SK-N-SH treated with all-trans-retinoic acid at 6 μM for 48 hours (cell line): ENCODE measurements at regions not wholly inside any gene's neighbourhood (a gene's known extent, or its start where the extent isn't known, plus 50 kb on each side); places are given as distances from the start of the nearest gene placed in this dataset.

Source experiments
- ATAC-seq: fragments of 200-7000 bp; cut with Tn5 transposase; 3 replicates; pipeline ENCODE4 v1.9.1; 2020; ENCODE audit warnings: mild to moderate bottlenecking, moderate library complexity
- BACH2 ChIP-seq: fragments of 250-450 bp; sonication (Bioruptor Pico); IDR thresholded peaks from 2 replicates; pipeline ENCODE4 v1.9.0; 2021; ENCODE audit warnings: mild to moderate bottlenecking, borderline replicate concordance
- CREB5 ChIP-seq: fragments of 250-450 bp; sonication (Bioruptor Pico); IDR thresholded peaks from 2 replicates; pipeline ENCODE4 v1.5.1; 2020; ENCODE audit warnings: low read depth, mild to moderate bottlenecking, moderate library complexity
- CSRNP3 ChIP-seq: fragments of 250-450 bp; sonication (Bioruptor Pico); IDR thresholded peaks from 2 replicates; pipeline ENCODE4 v1.5.1; 2021; ENCODE audit warnings: mild to moderate bottlenecking, moderate library complexity
- ESRRG ChIP-seq: fragments of 250-450 bp; sonication (Bioruptor Pico); IDR thresholded peaks from 2 replicates; pipeline ENCODE4 v1.6.1; 2021; ENCODE audit warnings: mild to moderate bottlenecking
- OSR1 ChIP-seq: fragments of 250-450 bp; sonication (Bioruptor Pico); IDR thresholded peaks from 2 replicates; pipeline ENCODE4 v1.8.0; 2022; ENCODE audit warnings: moderate library complexity, mild to moderate bottlenecking, inconsistent platforms
- PATZ1 ChIP-seq: fragments of 250-450 bp; sonication (Bioruptor Pico); IDR thresholded peaks from 2 replicates; pipeline ENCODE4 v1.8.0; 2020; ENCODE audit warnings: mild to moderate bottlenecking, moderate library complexity, borderline replicate concordance
- PPARA ChIP-seq: fragments of 250-450 bp; sonication (Bioruptor Pico); IDR thresholded peaks from 2 replicates; pipeline ENCODE4 v1.5.0; 2020; ENCODE audit warnings: mild to moderate bottlenecking, borderline replicate concordance
- RARB ChIP-seq: fragments of 250-450 bp; sonication (Bioruptor Pico); IDR thresholded peaks from 2 replicates; pipeline ENCODE4 v1.8.0; 2021; ENCODE audit warnings: mild to moderate bottlenecking, moderate library complexity
- TCF4 ChIP-seq: fragments of 250-450 bp; sonication (Bioruptor Pico); IDR thresholded peaks from 2 replicates; pipeline ENCODE4 v1.8.0; 2021; ENCODE audit warnings: mild to moderate bottlenecking, moderate library complexity, borderline replicate concordance
- TOX ChIP-seq: fragments of 250-450 bp; sonication (Bioruptor Pico); IDR thresholded peaks from 2 replicates; pipeline ENCODE4 v1.8.0; 2021; ENCODE audit warnings: mild to moderate bottlenecking, moderate library complexity, borderline replicate concordance
- TSHZ2 ChIP-seq: fragments of 250-450 bp; sonication (Bioruptor Pico); IDR thresholded peaks from 2 replicates; pipeline ENCODE4 v1.5.0; 2020; ENCODE audit warnings: mild to moderate bottlenecking, moderate library complexity
- ZFP3 ChIP-seq: fragments of 250-450 bp; sonication (Bioruptor Pico); IDR thresholded peaks from 2 replicates; pipeline ENCODE4 v1.5.0; 2020; ENCODE audit warnings: mild to moderate bottlenecking, moderate library complexity
- ZFP30 ChIP-seq: fragments of 450-650 bp; formaldehyde crosslinking; IDR thresholded peaks from 2 replicates; pipeline ENCODE4 v1.5.0; 2022; ENCODE audit warnings: mild to moderate bottlenecking, moderate library complexity
- ZNF565 ChIP-seq: fragments of 450-650 bp; formaldehyde crosslinking; conservative IDR thresholded peaks from 2 replicates; pipeline ENCODE4 v1.5.0; 2020; ENCODE audit warnings: low read depth, mild to moderate bottlenecking, moderate library complexity
- ZNF70 ChIP-seq: fragments of 450-650 bp; formaldehyde crosslinking; IDR thresholded peaks from 2 replicates; pipeline ENCODE4 v1.5.0; 2020; ENCODE audit warnings: mild to moderate bottlenecking, moderate library complexity
- ZNF8 ChIP-seq: fragments of 450-650 bp; formaldehyde crosslinking; IDR thresholded peaks from 2 replicates; pipeline ENCODE4 v1.5.0; 2020; ENCODE audit warnings: mild to moderate bottlenecking, moderate library complexity
- TF ChIP-seq, protein P1 (sequence below): fragments of 250-450 bp; sonication (Bioruptor Pico); IDR thresholded peaks from 2 replicates; pipeline ENCODE4 v1.8.0; 2021; ENCODE audit warnings: low read depth, mild to moderate bottlenecking, moderate library complexity, borderline replicate concordance

- no peak for TF ChIP-seq BACH2
- no peak for TF ChIP-seq RARB (CRISPR knock-in tag)
- no peak for TF ChIP-seq TOX (CRISPR knock-in tag)
- no peak for TF ChIP-seq PATZ1 (CRISPR knock-in tag)
- no peak for TF ChIP-seq ZNF70 (CRISPR knock-in tag)
- no peak for TF ChIP-seq ZNF8 (CRISPR knock-in tag)
- no peak for TF ChIP-seq OSR1 (CRISPR knock-in tag)
- TF ChIP-seq CSRNP3 (CRISPR knock-in tag) = no peak
- TF ChIP-seq, protein P1, sequence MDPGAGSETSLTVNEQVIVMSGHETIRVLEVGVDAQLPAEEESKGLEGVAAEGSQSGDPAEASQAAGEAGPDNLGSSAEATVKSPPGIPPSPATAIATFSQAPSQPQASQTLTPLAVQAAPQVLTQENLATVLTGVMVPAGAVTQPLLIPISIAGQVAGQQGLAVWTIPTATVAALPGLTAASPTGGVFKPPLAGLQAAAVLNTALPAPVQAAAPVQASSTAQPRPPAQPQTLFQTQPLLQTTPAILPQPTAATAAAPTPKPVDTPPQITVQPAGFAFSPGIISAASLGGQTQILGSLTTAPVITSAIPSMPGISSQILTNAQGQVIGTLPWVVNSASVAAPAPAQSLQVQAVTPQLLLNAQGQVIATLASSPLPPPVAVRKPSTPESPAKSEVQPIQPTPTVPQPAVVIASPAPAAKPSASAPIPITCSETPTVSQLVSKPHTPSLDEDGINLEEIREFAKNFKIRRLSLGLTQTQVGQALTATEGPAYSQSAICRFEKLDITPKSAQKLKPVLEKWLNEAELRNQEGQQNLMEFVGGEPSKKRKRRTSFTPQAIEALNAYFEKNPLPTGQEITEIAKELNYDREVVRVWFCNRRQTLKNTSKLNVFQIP (CRISPR knock-in tag) = no peak
- TF ChIP-seq CREB5 = no peak
- TF ChIP-seq ZNF565 = no peak
Measured at GRCh38 chr6:33914645-33915044, 110.8 kb upstream of the MLN start.

GRCh38 chr6:33912195-33912594, 108.4 kb upstream of the MLN start:
- no peak for ATAC-seq
- TF ChIP-seq TCF4 (CRISPR knock-in tag) (no peak), ZNF70 (CRISPR knock-in tag) (no peak), TSHZ2 (CRISPR knock-in tag) (no peak)
- TF ChIP-seq, protein P1 (CRISPR knock-in tag) = no peak

More at GRCh38 chr6:33914645-33915044, 110.8 kb upstream of the MLN start:
- no peak for ATAC-seq

- no peak for ATAC-seq
- TF ChIP-seq CREB5 (no peak), PATZ1 (CRISPR knock-in tag) (no peak), ESRRG (CRISPR knock-in tag) (no peak), ZFP3 (no peak), ZNF8 (CRISPR knock-in tag) (no peak), PPARA (CRISPR knock-in tag) (no peak), OSR1 (CRISPR knock-in tag) (no peak), TSHZ2 (CRISPR knock-in tag) (no peak), ZFP30 (CRISPR knock-in tag) (no peak)
Measured at GRCh38 chr6:33911488-33911887, 107.7 kb upstream of the MLN start.
